ENCODE measurements at regions not wholly inside any gene's neighbourhood (a gene's known extent, or its start where the extent isn't known, plus 50 kb on each side); places are given as distances from the start of the nearest gene placed in this dataset.
A peak's percentile ranks its signal among the peaks of the same experiment; 100 is the strongest.

GRCh38 chr11:92848578-92848977 lies 120.9 kb upstream of the MTNR1B start:
- no peak for DNase-seq

DNA sequence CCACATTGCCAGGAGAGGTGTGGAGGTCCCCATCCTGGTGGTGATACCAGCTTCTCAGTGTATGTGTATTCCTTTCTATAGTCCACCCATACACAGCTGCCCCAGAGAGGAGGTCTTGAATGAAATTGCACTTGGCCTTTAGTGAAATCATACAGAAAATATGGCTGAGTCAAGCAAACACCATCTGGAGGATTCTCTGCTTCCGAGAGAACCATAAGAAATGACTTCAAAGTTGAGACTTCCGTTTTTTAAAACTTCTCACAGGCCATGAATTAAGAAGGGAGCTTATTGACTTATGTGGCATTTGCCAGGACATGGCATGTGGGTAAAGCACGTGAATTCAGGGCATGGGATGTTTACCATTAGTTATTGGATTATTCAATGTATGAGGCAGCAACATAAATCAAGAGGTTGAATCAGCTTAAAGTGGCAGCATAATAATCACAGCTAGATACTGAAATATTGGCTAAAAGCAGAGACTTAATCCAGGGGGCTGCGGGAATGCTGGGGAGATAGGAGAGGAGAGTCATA lies 119.1 kb upstream of the MTNR1B start:
- no peak for DNase-seq

DNA sequence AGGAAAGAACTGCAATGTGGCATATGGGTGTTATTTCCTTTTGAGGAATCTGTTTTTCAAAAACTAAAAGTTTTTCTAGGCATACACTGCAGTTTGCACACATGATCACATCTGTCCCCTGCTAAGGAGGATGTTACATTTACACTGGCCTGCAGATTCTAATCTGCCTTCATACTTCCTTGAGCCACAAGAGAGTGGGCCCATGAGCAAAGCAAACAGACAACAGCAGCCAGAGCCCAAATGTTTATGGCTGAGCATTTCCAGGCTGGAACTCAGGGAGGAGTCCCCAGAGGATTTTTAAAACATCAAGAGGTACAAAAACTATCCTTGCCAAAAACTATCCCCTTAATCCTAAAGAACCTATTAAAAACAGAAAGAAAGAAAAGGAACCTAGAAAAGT lies 117.2 kb upstream of the MTNR1B start:
- DNase-seq, result peak; percentile 8

DNA sequence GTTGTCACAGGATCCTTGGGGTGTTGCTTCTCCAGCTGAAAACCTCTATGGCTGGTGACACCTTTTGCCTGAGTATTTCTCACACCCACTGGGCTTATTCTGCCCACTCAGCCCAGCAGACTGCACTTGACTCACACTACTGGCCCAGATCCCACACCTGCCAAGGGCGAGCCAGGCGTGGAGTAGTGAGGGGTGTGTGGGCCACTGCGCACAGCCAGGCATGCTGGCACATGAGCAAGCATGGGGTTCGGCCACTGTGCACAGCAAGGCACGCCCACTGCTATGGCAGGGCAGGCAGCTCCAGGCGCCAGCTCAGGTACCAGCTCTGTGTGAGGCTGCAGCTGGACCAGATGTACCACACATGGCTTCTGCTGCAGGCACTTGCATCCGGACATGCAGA lies 116.5 kb upstream of the MTNR1B start:
- DNase-seq, result no peak

DNA sequence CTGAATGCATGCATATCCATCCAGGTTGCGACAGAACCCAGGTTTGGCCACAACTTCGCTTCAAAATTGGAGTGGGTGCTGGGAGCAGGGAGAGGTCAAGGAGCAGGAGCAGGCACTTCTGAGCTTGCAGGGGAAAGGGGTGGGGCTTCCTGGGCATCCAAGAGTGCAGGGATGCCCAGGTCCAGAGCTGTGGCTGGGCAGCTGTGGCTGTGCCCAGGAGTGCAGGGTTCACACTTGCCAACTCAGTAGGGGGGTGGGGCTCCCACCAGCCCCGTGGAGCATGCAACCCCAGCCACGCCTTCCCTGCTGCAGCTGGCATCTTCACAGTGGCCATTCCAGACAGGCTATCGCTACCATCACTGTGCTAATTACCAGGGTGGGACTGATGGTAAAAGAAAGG lies 115.3 kb upstream of the MTNR1B start:
- no peak for DNase-seq

DNA sequence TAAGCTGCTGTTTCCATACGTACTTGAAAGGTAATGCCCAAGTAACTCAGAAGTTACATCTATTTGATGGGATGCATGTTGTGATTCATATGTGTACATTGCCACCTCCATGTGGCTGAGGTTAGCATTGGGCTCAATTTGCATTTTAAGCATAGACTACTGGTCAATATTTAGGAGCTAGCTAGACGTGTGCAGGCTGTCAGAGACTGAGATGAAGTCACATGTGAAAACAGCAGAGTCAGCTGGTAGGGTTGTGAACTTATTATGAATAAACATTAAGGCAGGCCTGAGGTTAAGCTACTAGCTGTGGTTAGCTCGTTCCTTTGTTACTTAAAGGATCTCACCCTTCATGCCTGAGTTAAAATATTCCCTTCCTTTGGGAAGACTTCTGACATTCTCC lies 114.5 kb upstream of the MTNR1B start:
- no peak for DNase-seq

GRCh38 chr11:92855607-92856405 lies 113.6 kb upstream of the MTNR1B start:
- DNase-seq, result peak; percentile 4

DNA sequence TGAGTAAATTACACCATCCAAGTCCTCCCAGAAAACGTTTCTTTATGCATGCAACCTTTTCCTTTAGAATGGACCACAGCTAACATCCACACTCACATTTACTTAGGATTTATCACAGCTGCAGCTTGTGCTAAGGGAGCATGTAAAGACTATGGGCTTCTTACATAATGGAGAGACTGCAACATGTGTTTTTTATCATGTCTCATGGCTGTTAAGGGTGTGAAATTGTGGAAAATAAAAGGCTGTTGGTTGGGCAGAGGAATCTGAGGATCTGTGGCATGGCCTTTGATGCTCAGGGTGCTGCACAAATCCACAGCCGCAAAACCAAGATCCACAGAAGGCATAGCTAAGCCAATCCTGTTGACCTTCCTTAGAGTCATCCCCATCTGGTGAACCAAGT lies 112.0 kb upstream of the MTNR1B start:
- DNase-seq, result no peak

DNA sequence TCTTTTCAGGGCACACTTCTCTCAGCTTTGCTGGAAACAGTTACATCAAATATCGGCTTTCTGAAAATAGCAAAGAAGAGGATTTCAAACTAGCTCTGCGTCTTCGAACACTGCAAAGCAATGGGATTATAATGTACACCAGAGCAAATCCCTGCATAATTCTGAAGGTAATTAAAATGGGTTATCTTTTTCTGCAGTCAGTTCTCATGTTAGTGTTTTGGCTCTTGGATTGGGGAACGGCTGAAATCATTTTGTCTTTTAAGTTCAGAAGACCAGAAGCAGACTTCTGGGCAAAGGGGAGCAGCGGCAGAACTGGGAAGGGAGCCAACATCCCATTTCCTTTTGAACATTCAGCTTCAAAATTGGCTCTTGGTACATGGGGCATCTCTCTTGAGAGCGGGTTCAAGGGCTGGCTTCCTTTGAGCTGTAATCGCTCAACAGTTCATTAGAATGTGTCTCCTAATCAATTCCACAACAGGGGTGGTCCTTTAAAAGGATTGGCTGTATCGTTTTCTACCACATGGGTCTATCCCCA lies 110.2 kb upstream of the MTNR1B start:
- no peak for DNase-seq

- DNase-seq, result no peak
Observed at GRCh38 chr11:92861634-92862033, 107.8 kb upstream of the MTNR1B start.

- DNase-seq, result no peak
Observed at GRCh38 chr11:92865352-92865751, 104.1 kb upstream of the MTNR1B start.

DNA sequence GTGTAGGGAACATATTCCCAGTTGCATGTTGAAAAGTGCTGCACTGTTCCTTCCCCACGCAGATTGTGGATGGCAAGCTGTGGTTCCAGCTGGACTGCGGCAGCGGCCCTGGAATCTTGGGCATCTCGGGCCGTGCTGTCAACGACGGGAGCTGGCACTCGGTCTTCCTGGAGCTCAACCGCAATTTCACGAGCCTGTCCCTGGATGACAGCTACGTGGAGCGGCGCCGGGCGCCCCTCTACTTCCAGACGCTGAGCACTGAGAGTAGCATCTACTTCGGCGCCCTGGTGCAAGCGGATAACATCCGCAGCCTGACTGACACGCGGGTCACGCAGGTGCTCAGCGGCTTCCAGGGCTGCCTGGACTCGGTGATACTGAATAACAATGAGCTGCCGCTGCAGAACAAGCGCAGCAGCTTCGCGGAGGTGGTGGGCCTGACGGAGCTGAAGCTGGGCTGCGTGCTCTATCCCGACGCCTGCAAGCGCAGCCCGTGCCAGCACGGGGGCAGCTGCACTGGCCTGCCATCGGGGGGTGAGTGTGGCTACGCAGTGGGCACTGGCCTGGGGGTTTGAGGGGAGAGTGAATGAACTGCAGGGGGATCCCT lies 102.7 kb upstream of the MTNR1B start:
- DNase-seq, result no peak

- no peak for DNase-seq
Observed at GRCh38 chr11:92867913-92868619, 101.4 kb upstream of the MTNR1B start.

DNA sequence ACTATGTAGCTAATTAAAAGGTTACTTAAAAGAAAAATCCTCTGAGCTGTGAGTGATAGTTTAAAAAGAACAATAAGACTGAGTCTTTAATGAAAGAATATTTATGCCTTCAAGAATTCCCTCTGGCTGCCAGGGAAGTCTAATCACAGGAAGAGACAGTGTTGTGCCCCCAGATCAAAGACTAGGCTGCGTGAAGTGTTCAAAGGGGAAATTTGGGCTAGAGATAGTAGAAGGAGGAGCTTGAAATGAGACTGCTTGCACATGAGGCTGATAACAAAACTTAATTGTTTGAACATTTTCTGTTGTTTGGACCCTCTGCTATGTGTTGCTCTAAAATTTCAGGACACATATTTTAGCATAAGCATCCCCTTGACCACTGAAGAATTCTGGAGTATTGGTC lies 99.7 kb upstream of the MTNR1B start:
- DNase-seq, result no peak

- no peak for DNase-seq
Observed at GRCh38 chr11:92870196-92870832, 99.1 kb upstream of the MTNR1B start.

- DNase-seq, result no peak
Observed at GRCh38 chr11:92873551-92873950, 95.9 kb upstream of the MTNR1B start.

GRCh38 chr11:92875473-92875872 lies 94.0 kb upstream of the MTNR1B start:
- no peak for DNase-seq

GRCh38 chr11:92879086-92879485 lies 90.4 kb upstream of the MTNR1B start:
- DNase-seq, result no peak

GRCh38 chr11:92880381-92880780 lies 89.1 kb upstream of the MTNR1B start:
- DNase-seq, result no peak

DNA sequence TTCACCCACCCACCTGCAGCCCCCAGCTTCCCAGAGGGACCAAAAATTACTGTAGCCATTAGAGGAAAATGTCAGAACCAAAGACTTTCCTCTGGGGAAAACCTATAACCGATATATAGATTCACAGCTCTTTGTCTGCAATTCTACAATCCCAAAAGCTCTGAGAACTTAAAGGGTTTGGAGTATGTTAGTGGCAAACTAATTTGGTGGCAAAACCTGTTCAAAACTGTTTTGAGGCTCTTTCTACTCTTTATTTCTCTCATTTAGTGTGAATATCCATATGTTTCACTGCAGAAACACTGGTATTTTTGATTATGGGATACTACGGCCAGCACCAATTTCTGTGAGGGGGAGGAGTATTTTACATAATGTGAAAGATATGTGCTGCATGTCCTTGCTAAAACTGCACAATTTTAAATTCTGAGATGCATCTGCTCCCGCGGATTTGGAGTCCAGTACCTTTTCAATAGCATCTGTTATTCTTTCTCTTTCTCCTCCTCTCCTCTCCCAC lies 87.5 kb upstream of the MTNR1B start:
- DNase-seq, result no peak

DNA sequence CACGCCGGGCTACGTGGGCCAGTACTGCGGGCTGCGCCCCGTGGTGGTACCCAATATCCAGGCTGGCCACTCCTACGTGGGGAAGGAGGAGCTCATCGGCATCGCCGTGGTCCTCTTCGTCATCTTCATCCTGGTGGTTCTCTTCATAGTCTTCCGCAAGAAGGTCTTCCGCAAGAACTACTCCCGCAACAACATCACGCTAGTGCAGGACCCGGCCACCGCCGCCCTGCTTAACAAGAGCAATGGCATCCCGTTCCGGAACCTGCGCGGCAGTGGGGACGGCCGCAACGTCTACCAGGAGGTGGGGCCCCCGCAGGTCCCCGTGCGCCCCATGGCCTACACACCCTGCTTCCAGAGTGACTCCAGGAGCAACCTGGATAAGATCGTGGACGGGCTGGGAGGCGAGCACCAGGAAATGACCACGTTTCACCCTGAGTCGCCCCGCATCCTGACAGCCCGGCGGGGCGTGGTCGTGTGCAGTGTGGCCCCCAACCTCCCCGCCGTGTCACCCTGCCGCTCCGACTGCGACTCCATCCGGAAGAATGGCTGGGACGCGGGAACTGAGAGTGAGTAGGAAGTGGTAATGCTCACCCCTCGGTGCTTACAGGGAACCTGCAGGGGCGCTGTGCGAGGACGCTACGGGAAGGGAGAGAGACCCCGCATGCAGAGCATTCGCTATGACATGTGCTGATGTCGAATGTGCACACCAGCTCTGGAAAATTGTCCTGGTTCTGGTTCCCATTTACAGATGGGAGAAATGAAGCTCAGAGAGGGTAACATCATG lies 86.4 kb upstream of the MTNR1B start:
- DNase-seq, result no peak

DNA sequence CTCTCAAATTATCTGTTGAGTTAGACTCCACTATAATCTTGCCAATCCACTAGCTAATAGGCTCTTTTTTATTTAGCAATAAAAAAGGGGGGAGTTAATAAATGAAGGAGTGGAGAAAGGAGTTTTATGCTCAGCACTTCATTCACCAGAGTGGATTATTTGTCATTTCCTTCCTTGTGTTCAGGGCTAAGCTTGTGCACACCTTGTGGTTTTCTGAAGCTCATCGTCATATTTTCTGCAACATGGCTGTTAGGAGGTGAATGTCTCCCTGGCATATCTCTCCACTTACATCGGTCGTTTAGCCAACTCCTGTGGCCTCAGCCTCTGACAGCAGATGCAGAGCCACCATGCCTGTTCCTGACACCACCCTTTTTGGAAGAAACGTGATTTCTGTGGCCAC lies 83.9 kb upstream of the MTNR1B start:
- DNase-seq, result no peak

All from hematopoietic multipotent progenitor cell treated with erythropoietin and hydrocortisone succinate and interleukin-3 and kit ligand, for 4 days (in vitro differentiated cells).